Smooth muscle cell (in vitro differentiated cells): ENCODE measurements at regions not wholly inside any gene's neighbourhood (a gene's known extent, or its start where the extent isn't known, plus 50 kb on each side); places are given as distances from the start of the nearest gene placed in this dataset.

Experiments used
- DNase-seq: peaks from one replicate; lab custom pipeline; 2025; ENCODE audit not compliant: unreplicated experiment; lab: John Stamatoyannopoulos, UW
- H2AFZ ChIP-seq: fragments of 200-600 bp; sonication (generic); 2 replicates; pipeline ENCODE4 v1.6.0; 2016; ENCODE audit warnings: antibody characterized with exemption, low read depth, mild to moderate bottlenecking
- H3F3A ChIP-seq: fragments of 200-600 bp; sonication (generic); 2 replicates; pipeline ENCODE4 v1.6.0; 2017; ENCODE audit warnings: antibody characterized with exemption, low read depth
- H3K27ac ChIP-seq: fragments of 200-600 bp; sonication (generic); 2 replicates; pipeline ENCODE4 v1.5.1; 2016; ENCODE audit warnings: low read depth, mild to moderate bottlenecking
- H3K27me3 ChIP-seq: fragments of 200-600 bp; sonication (generic); 2 replicates; pipeline ENCODE4 v1.6.1; 2016; ENCODE audit warnings: low read depth, mild to moderate bottlenecking
- H3K36me3 ChIP-seq: fragments of 200-600 bp; sonication (generic); 2 replicates; pipeline ENCODE4 v1.5.1; 2016; ENCODE audit warnings: low read depth
- H3K4me1 ChIP-seq: fragments of 200-600 bp; sonication (generic); 2 replicates; pipeline ENCODE4 v1.5.1; 2016; ENCODE audit warnings: low read depth
- H3K4me2 ChIP-seq: fragments of 200-600 bp; sonication (generic); 2 replicates; pipeline ENCODE4 v1.6.0; 2016; ENCODE audit warnings: mild to moderate bottlenecking
- H3K4me3 ChIP-seq: fragments of 200-600 bp; sonication (generic); 2 replicates; pipeline ENCODE4 v1.5.1; 2016; ENCODE audit warnings: mild to moderate bottlenecking
- H3K79me2 ChIP-seq: fragments of 200-600 bp; sonication (generic); 2 replicates; pipeline ENCODE4 v1.6.0; 2016; ENCODE audit warnings: low read depth, mild to moderate bottlenecking
- H3K9ac ChIP-seq: fragments of 200-600 bp; sonication (generic); 2 replicates; pipeline ENCODE4 v1.6.0; 2016; ENCODE audit warnings: low read depth
- H3K9me3 ChIP-seq: fragments of 200-600 bp; sonication (generic); replicated peaks from 2 replicates; pipeline ENCODE4 v1.5.1; 2016; ENCODE audit warnings: low read depth
- H4K20me1 ChIP-seq: fragments of 200-600 bp; sonication (generic); 2 replicates; pipeline ENCODE4 v1.6.0; 2016; ENCODE audit warnings: low read depth
- WGBS: methylation state at CpG from one replicate; pipeline ENCODE4 v1.1.7; 2016; ENCODE audit warnings: low lambda C conversion rate; 5-methylcytosine and 5-hydroxymethylcytosine counted together
- TF ChIP-seq, protein P1 (sequence below): fragments of 200-600 bp; sonication (generic); IDR thresholded peaks from 2 replicates; pipeline ENCODE4 v1.5.1; 2017; ENCODE audit warnings: borderline replicate concordance, mild to moderate bottlenecking, antibody characterized with exemption; ENCODE audit not compliant: insufficient read depth, poor library complexity, severe bottlenecking

GRCh38 chr11:93933230-93933629 lies 82.8 kb upstream of the VSTM5 start:
- no peaks in the 10 kb centered on the region for H4K20me1 ChIP-seq
- H3K4me1 ChIP-seq: peaks cover 6% of the 10 kb centered on the region
- H3K9ac ChIP-seq: no peak overlapping the region
- no peaks in the 10 kb centered on the region for H3K9me3 ChIP-seq
- TF ChIP-seq, protein P1, sequence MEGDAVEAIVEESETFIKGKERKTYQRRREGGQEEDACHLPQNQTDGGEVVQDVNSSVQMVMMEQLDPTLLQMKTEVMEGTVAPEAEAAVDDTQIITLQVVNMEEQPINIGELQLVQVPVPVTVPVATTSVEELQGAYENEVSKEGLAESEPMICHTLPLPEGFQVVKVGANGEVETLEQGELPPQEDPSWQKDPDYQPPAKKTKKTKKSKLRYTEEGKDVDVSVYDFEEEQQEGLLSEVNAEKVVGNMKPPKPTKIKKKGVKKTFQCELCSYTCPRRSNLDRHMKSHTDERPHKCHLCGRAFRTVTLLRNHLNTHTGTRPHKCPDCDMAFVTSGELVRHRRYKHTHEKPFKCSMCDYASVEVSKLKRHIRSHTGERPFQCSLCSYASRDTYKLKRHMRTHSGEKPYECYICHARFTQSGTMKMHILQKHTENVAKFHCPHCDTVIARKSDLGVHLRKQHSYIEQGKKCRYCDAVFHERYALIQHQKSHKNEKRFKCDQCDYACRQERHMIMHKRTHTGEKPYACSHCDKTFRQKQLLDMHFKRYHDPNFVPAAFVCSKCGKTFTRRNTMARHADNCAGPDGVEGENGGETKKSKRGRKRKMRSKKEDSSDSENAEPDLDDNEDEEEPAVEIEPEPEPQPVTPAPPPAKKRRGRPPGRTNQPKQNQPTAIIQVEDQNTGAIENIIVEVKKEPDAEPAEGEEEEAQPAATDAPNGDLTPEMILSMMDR: no peak
- no peaks in the 10 kb centered on the region for H3K36me3 ChIP-seq
- 43% methylated on average over 3 of the region's 3 CpGs for WGBS
- no peak overlapping the region for H3K27ac ChIP-seq
- H3K4me2 ChIP-seq: no peak overlapping the region
- H3K79me2 ChIP-seq: no peaks in the 10 kb centered on the region
- no peaks in the 10 kb centered on the region for H3K27me3 ChIP-seq
- H3K4me3 ChIP-seq: no peak overlapping the region
- no peak overlapping the region for H2AFZ ChIP-seq
- no peaks in the 10 kb centered on the region for H3F3A ChIP-seq
- DNase-seq: no peak

GRCh38 chr11:93935826-93936225 lies 85.3 kb upstream of the HEPHL1 start:
- Histone ChIP-seq H4K20me1 (no peaks in the 10 kb centered on the region), H3K4me3 (no peak overlapping the region), H3K9ac (no peak overlapping the region), H3K36me3 (no peaks in the 10 kb centered on the region), H3K27me3 (no peaks in the 10 kb centered on the region), H2AFZ (no peak overlapping the region), H3F3A (no peaks in the 10 kb centered on the region), H3K27ac (no peak overlapping the region), H3K4me2 (no peak overlapping the region), H3K4me1 (peaks cover 6% of the 10 kb centered on the region), H3K79me2 (no peaks in the 10 kb centered on the region), H3K9me3 (no peaks in the 10 kb centered on the region)
- WGBS: 81% methylated on average over 5 of the region's 5 CpGs
- DNase-seq: no peak
- TF ChIP-seq, protein P1: no peak

DNA sequence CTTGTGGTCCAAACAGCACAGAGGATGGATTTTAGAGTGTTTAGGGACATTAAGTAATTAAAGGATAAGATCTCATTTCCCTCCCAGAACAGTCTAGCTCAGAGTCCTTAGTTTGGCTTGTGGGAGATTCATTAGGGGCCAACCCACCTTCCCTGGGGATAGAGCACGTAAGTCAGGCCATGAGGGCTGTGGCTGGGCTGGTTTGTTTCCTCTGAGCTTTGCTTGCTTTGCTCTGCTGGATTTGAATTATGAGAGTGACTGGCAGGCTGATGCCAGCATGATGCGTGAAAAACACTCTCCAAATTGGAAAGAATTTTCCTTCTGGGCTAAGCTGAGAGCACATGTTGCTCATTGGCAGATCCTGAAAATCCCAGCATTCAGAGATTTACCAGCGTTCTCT lies 84.7 kb upstream of the HEPHL1 start:
- Histone ChIP-seq H3K4me3 (no peak overlapping the region), H3K27me3 (no peaks in the 10 kb centered on the region), H3K9me3 (no peaks in the 10 kb centered on the region), H2AFZ (no peak overlapping the region), H3K79me2 (no peaks in the 10 kb centered on the region), H3F3A (no peaks in the 10 kb centered on the region), H3K9ac (no peak overlapping the region), H3K4me1 (peaks cover 6% of the 10 kb centered on the region), H3K27ac (no peak overlapping the region), H3K36me3 (no peaks in the 10 kb centered on the region), H3K4me2 (no peak overlapping the region), H4K20me1 (no peaks in the 10 kb centered on the region)
- TF ChIP-seq, protein P1: no peak
- no peak for DNase-seq
- WGBS: 18% methylated on average over 3 of the region's 3 CpGs

DNA sequence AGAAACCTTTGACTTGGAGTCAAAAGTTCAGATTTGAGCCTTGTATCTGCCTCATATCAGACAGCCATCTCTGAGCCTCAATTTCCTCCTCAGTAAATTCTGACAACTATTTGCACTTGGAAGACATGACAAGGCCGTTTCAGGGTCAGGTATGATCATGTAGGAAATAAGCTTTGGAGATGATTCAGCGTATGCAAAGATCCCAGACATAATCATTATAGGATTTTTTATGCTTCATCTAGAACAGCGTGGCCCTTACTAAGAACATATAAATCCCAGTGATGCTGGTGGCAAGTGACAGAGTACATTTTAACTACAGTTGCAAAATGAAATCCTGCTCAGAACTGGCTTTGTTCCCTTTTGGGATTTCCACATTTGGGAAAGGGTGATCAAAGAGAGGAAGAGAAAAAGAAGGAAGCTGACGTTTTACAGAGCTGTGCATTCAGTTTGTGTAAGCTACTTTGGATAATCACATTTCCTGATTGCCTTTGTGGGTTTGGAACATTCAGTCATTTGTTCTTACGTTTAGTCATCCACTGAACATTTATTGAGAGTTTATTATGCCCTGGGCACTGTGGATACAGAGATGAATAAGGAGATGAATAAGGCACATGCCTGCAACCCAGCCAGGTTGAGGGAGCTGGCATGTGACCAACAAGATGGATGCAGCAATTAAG lies 81.9 kb upstream of the HEPHL1 start:
- Histone ChIP-seq H3K79me2 (no peaks in the 10 kb centered on the region), H3K9ac (no peak overlapping the region), H3K4me1 (peaks cover 6% of the 10 kb centered on the region), H3K36me3 (no peaks in the 10 kb centered on the region), H4K20me1 (no peaks in the 10 kb centered on the region), H3K9me3 (no peaks in the 10 kb centered on the region), H3F3A (no peaks in the 10 kb centered on the region), H3K4me2 (no peak overlapping the region), H3K4me3 (no peak overlapping the region), H3K27me3 (no peaks in the 10 kb centered on the region), H2AFZ (no peak overlapping the region), H3K27ac (no peak overlapping the region)
- TF ChIP-seq, protein P1: no peak
- WGBS: 53% methylated on average over 5 of the region's 5 CpGs
- DNase-seq: no peak
